Endothelial cell of umbilical vein (primary cell): ENCODE measurements at regions not wholly inside any gene's neighbourhood (a gene's known extent, or its start where the extent isn't known, plus 50 kb on each side); places are given as distances from the start of the nearest gene placed in this dataset.

ENCODE experiments used
- BruUV-seq: library from RNA; stranded (reverse); fragments of 400-500 nt; replicated peaks from 2 replicates; lab custom pipeline; 2021; lab: Mats Ljungman, UMichigan
- CTCF ChIA-PET: fragments of 300-600, 350-600 bp; sonication (Branson Sonifier 250); formaldehyde crosslinking; loops from one replicate; lab custom pipeline; 2021; ENCODE audit warnings: antibody characterized with exemption, inconsistent platforms; lab: Charles Lee
- POLR2A ChIA-PET: fragments of 300-600, 350-600 bp; sonication (Branson Sonifier 250); formaldehyde crosslinking; loops from one replicate; lab custom pipeline; 2021; ENCODE audit warnings: antibody characterized with exemption, inconsistent platforms; lab: Charles Lee
- DNase-seq: peaks from one replicate; pipeline ENCODE4 v3.0.0-alpha.2; 2011; ENCODE audit warnings: low read depth, low spot score
- FAIRE-seq: peaks from 2 replicates; lab custom pipeline; 2011; peaks lifted over from hg19 to GRCh38; lab: Jason Lieb, UNC
- H2AFZ ChIP-seq: 2 replicates; pipeline ENCODE4 v1.6.0; 2012; ENCODE audit warnings: low read depth, low read length, control low read depth, inconsistent platforms
- H3K27ac ChIP-seq: 2 replicates; pipeline ENCODE4 v1.5.1; 2011; ENCODE audit warnings: low read depth, mild to moderate bottlenecking, control low read depth, low read length, moderate library complexity; ENCODE audit not compliant: insufficient read depth
- H3K27me3 ChIP-seq, 2 experiments: 2 replicates each; pipeline versions ENCODE4 v1.6.0 to v1.6.1; 2011; ENCODE audit warnings: low read length in 2 of 2, mixed read lengths in 1 of 2; ENCODE audit not compliant: control insufficient read depth in 2 of 2, insufficient read depth in 2 of 2
- H3K36me3 ChIP-seq, 2 experiments: 2 replicates in 1 of 2; 3 replicates in 1 of 2; pipeline ENCODE4 v1.5.1; 2011; ENCODE audit warnings: low read length in 2 of 2, mild to moderate bottlenecking in 1 of 2, moderate library complexity in 1 of 2; ENCODE audit not compliant: control insufficient read depth in 2 of 2, insufficient read depth in 2 of 2; ENCODE audit errors: extremely low read depth in 1 of 2
- H3K4me1 ChIP-seq: 3 replicates; pipeline ENCODE4 v1.5.1; 2011; ENCODE audit warnings: mild to moderate bottlenecking, low read length; ENCODE audit not compliant: control insufficient read depth, insufficient read depth; ENCODE audit errors: extremely low read depth
- H3K4me2 ChIP-seq: 2 replicates; pipeline ENCODE4 v1.6.1; 2011; ENCODE audit warnings: low read length, control low read depth, mixed read lengths; ENCODE audit not compliant: insufficient read depth
- H3K4me3 ChIP-seq, 3 experiments: fragments of 200-600 bp in 1 of 3; sonication (generic), shearing (Covaris generic) in 1 of 3; replicated peaks in 1 of 3; 2 replicates each; pipeline ENCODE4 v1.5.1; 2011 to 2016; ENCODE audit warnings: control low read depth in 3 of 3, low read length in 3 of 3, mild to moderate bottlenecking in 2 of 3, inconsistent platforms in 1 of 3, low read depth in 1 of 3, moderate library complexity in 1 of 3; ENCODE audit not compliant: insufficient read depth in 1 of 3
- H3K79me2 ChIP-seq: 2 replicates; pipeline ENCODE4 v1.6.0; 2012; ENCODE audit warnings: low read length, inconsistent platforms; ENCODE audit not compliant: control insufficient read depth, insufficient read depth
- H3K9ac ChIP-seq: replicated peaks from 2 replicates; pipeline ENCODE3; 2011; ENCODE audit warnings: low read length, control low read depth; ENCODE audit not compliant: insufficient read depth; ENCODE audit errors: extremely low read depth
- H3K9me1 ChIP-seq: replicated peaks from 3 replicates; pipeline ENCODE4 v1.6.0; 2011; ENCODE audit warnings: mild to moderate bottlenecking, low read length; ENCODE audit not compliant: control insufficient read depth, insufficient read depth; ENCODE audit errors: extremely low read depth
- H3K9me3 ChIP-seq: replicated peaks from 2 replicates; pipeline ENCODE4 v1.5.1; 2012; ENCODE audit warnings: low read length, inconsistent platforms; ENCODE audit not compliant: control insufficient read depth, insufficient read depth
- H4K20me1 ChIP-seq: replicated peaks from 2 replicates; pipeline ENCODE3; 2011; ENCODE audit warnings: mild to moderate bottlenecking, low read length; ENCODE audit not compliant: control insufficient read depth, insufficient read depth; ENCODE audit errors: extremely low read depth
- EZH2 ChIP-seq: IDR thresholded peaks from 2 replicates; pipeline ENCODE4 v1.6.1; 2012; ENCODE audit warnings: borderline replicate concordance, low read depth, mild to moderate bottlenecking, moderate library complexity, low read length, inconsistent platforms; ENCODE audit not compliant: severe bottlenecking
- FOS ChIP-seq: IDR thresholded peaks from 2 replicates; pipeline ENCODE4 v1.6.1; 2011; ENCODE audit warnings: mild to moderate bottlenecking, low read length, moderate library complexity, borderline replicate concordance; ENCODE audit not compliant: insufficient read depth
- GATA2 ChIP-seq: IDR thresholded peaks from 2 replicates; pipeline ENCODE4 v1.7.0; 2011; ENCODE audit warnings: low read depth, mild to moderate bottlenecking, moderate library complexity, mixed read lengths, low read length; ENCODE audit not compliant: insufficient read length, insufficient read depth
- JUN ChIP-seq: IDR thresholded peaks from 2 replicates; pipeline ENCODE4 v1.6.1; 2011; ENCODE audit warnings: borderline replicate concordance, low read depth; ENCODE audit not compliant: insufficient read length, insufficient read depth
- MYC ChIP-seq: IDR thresholded peaks from one replicate; pipeline ENCODE4 v1.6.1; 2011; ENCODE audit warnings: mild to moderate bottlenecking, low read depth, low read length
- POLR2A ChIP-seq: IDR thresholded peaks from 2 replicates; pipeline ENCODE4 v1.6.1; 2012; ENCODE audit warnings: low read depth, mild to moderate bottlenecking, control low read depth, low read length
- POLR2AphosphoS5 ChIP-seq: IDR thresholded peaks from 2 replicates; pipeline ENCODE4 v1.6.1; 2012; ENCODE audit warnings: low read depth, mild to moderate bottlenecking, control low read depth, low read length, moderate library complexity; ENCODE audit not compliant: insufficient read depth
- dilution Hi-C: fragments of 300-500 bp; cut with MboI; formaldehyde crosslinking; loops from one replicate; pipeline ENCODE4 v1.15.0; 2019; ENCODE audit warnings: low sequenced_read_pairs; ENCODE audit not compliant: extremely low pct_ligation_motif_present
- intact Hi-C: fragments of 100-400 bp; cut with micrococcal nuclease; formaldehyde crosslinking; loops from one replicate; pipeline ENCODE4 v1.10.0; 2022
- TF ChIP-seq, protein P1 (sequence below): IDR thresholded peaks from 2 replicates; pipeline ENCODE4 v1.6.1; 2011; ENCODE audit not compliant: insufficient read depth, insufficient read length
- TF ChIP-seq, protein P2 (sequence below), 2 donors: IDR thresholded peaks; 1 replicate in 1 of 2; 2 replicates in 1 of 2; pipeline ENCODE4 v1.5.1; 2011; ENCODE audit warnings: low read length in 2 of 2, mild to moderate bottlenecking in 2 of 2, moderate library complexity in 2 of 2, control low read depth in 1 of 2, inconsistent platforms in 1 of 2, low read depth in 1 of 2; ENCODE audit not compliant: insufficient read depth in 1 of 2; ENCODE audit errors: extremely low read depth in 1 of 2

DNA sequence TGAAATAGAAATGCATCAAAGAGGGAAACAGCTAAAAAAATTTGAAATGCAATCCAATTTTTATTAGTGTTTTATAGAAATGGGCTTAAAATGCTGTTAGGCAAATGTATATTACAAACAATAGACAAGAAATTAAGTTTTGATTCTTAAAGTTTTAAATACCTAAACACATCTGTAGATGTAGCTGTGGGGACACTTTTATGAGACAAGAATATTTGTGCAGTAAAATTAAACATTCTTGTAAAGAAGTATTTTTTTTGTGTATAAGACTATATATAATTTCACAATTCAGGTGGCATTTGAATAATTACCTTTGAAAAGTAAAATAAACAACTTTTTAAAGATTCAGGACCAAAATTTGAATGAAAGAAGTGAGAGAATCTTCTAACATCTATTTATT, 1015.9 kb downstream of the REEP3 start:
- Histone ChIP-seq H3K9me3 (no peaks in the 10 kb centered on the region), H3K9ac (no peak overlapping the region), H3K4me1 (no peaks in the 10 kb centered on the region), H3K27me3 (no peaks in the 10 kb centered on the region), H4K20me1 (no peaks in the 10 kb centered on the region), H3K79me2 (no peaks in the 10 kb centered on the region), H3K36me3 (no peaks in the 10 kb centered on the region), H3K27ac (no peak overlapping the region), H3K9me1 (no peaks in the 10 kb centered on the region), H2AFZ (no peak overlapping the region), H3K4me3 (no peak overlapping the region), H3K4me2 (no peak overlapping the region)
- intact Hi-C loops, result no loop called here
- POLR2A ChIA-PET, result no interaction called here
- DNase-seq (no peak), FAIRE-seq (no peak)
- no TSS peak for BruUV-seq
- CTCF ChIA-PET, result no interaction called here
- no peak for TF ChIP-seq POLR2AphosphoS5
- TF ChIP-seq, protein P1, sequence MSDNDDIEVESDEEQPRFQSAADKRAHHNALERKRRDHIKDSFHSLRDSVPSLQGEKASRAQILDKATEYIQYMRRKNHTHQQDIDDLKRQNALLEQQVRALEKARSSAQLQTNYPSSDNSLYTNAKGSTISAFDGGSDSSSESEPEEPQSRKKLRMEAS, result no peak
- TF ChIP-seq GATA2, result no peak
- TF ChIP-seq JUN, result no peak
- TF ChIP-seq FOS, result no peak
- TF ChIP-seq, protein P2, sequence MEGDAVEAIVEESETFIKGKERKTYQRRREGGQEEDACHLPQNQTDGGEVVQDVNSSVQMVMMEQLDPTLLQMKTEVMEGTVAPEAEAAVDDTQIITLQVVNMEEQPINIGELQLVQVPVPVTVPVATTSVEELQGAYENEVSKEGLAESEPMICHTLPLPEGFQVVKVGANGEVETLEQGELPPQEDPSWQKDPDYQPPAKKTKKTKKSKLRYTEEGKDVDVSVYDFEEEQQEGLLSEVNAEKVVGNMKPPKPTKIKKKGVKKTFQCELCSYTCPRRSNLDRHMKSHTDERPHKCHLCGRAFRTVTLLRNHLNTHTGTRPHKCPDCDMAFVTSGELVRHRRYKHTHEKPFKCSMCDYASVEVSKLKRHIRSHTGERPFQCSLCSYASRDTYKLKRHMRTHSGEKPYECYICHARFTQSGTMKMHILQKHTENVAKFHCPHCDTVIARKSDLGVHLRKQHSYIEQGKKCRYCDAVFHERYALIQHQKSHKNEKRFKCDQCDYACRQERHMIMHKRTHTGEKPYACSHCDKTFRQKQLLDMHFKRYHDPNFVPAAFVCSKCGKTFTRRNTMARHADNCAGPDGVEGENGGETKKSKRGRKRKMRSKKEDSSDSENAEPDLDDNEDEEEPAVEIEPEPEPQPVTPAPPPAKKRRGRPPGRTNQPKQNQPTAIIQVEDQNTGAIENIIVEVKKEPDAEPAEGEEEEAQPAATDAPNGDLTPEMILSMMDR (IDR thresholded peaks at IDR 0.05; ENCODE audit: extremely low read depth in 1 of 2, insufficient read depth in 1 of 2, low read depth in 1 of 2, low read length in 2 of 2), result no peak
- TF ChIP-seq POLR2A, result no peak
- no peak for TF ChIP-seq MYC
- TF ChIP-seq EZH2, result no peak
- dilution Hi-C loops, result no loop called here
